ENCODE measurements at regions not wholly inside any gene's neighbourhood (a gene's known extent, or its start where the extent isn't known, plus 50 kb on each side); places are given as distances from the start of the nearest gene placed in this dataset.

DNA sequence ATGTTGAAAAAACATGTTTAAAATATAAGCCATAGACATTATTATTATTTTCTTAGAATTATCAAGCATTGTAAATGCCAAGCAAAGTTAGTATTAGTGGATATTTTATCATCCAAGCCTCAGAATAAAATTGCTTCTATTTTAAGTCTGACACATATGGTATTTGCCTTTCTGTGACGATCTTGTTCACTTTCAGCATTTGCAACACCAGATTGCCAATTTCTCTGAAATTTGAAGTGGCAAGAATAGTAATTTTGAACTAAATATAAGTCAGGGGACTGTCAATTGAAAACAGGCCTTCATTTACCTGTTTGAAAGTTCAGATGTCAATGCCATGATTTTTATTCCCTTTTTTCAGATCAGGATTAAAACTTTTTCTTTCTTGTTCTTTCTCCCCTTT lies 1233.6 kb upstream of the CDH18 start:
- Histone ChIP-seq H3K4me3 (no peak overlapping the region), H3K36me3 (no peaks in the 10 kb centered on the region), H3K9me3 (no peaks in the 10 kb centered on the region), H3K4me1 (no peaks in the 10 kb centered on the region), H3K27ac (no peak overlapping the region), H3K27me3 (no peaks in the 10 kb centered on the region)
- intact Hi-C loops (cut with DNase I) = no loop called here
- no peak for TF ChIP-seq POLR2AphosphoS5 (IDR thresholded peaks at IDR 0.05)
- no peak for TF ChIP-seq POLR2A (IDR thresholded peaks at IDR 0.05)
- TF ChIP-seq, protein P1, sequence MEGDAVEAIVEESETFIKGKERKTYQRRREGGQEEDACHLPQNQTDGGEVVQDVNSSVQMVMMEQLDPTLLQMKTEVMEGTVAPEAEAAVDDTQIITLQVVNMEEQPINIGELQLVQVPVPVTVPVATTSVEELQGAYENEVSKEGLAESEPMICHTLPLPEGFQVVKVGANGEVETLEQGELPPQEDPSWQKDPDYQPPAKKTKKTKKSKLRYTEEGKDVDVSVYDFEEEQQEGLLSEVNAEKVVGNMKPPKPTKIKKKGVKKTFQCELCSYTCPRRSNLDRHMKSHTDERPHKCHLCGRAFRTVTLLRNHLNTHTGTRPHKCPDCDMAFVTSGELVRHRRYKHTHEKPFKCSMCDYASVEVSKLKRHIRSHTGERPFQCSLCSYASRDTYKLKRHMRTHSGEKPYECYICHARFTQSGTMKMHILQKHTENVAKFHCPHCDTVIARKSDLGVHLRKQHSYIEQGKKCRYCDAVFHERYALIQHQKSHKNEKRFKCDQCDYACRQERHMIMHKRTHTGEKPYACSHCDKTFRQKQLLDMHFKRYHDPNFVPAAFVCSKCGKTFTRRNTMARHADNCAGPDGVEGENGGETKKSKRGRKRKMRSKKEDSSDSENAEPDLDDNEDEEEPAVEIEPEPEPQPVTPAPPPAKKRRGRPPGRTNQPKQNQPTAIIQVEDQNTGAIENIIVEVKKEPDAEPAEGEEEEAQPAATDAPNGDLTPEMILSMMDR (IDR thresholded peaks at IDR 0.05) = no peak
- no peak for TF ChIP-seq EP300 (IDR thresholded peaks at IDR 0.05)
- 87 to 90% methylated on average over 1 of the region's 1 CpG for WGBS, 2 donors
- no peak for DNase-seq

GRCh38 chr5:21219966-21220365 lies 1232.0 kb upstream of the CDH18 start:
- intact Hi-C loops (cut with DNase I) = no loop called here
- no peaks in the 10 kb centered on the region for H3K36me3 ChIP-seq
- WGBS, 2 donors = 68 to 71% methylated on average over 2 of the region's 2 CpGs
- DNase-seq = no peak
- H3K27me3 ChIP-seq = no peaks in the 10 kb centered on the region
- H3K4me1 ChIP-seq = no peaks in the 10 kb centered on the region
- TF ChIP-seq POLR2AphosphoS5 (IDR thresholded peaks at IDR 0.05) = no peak
- TF ChIP-seq, protein P1 (IDR thresholded peaks at IDR 0.05) = no peak
- TF ChIP-seq EP300 (IDR thresholded peaks at IDR 0.05) = no peak
- H3K4me3 ChIP-seq = no peak overlapping the region
- no peak overlapping the region for H3K27ac ChIP-seq
- no peaks in the 10 kb centered on the region for H3K9me3 ChIP-seq

GRCh38 chr5:21219251-21219650 lies 1231.3 kb upstream of the CDH18 start:
- H3K27me3 ChIP-seq = no peaks in the 10 kb centered on the region
- no peaks in the 10 kb centered on the region for H3K36me3 ChIP-seq
- intact Hi-C loops (cut with DNase I) = no loop called here
- no peak overlapping the region for H3K27ac ChIP-seq
- H3K4me3 ChIP-seq = no peak overlapping the region
- H3K4me1 ChIP-seq = no peaks in the 10 kb centered on the region
- DNase-seq = no peak
- no peaks in the 10 kb centered on the region for H3K9me3 ChIP-seq
- WGBS, 2 donors = 90 to 95% methylated on average over 1 of the region's 1 CpG
- TF ChIP-seq, protein P1 (IDR thresholded peaks at IDR 0.05) = no peak
- TF ChIP-seq POLR2A (IDR thresholded peaks at IDR 0.05) = no peak
- TF ChIP-seq POLR2AphosphoS5 (IDR thresholded peaks at IDR 0.05) = no peak
- no peak for TF ChIP-seq EP300 (IDR thresholded peaks at IDR 0.05)

GRCh38 chr5:21212026-21212425 lies 1224.0 kb upstream of the CDH18 start:
- Histone ChIP-seq H3K27ac (no peak overlapping the region), H3K4me3 (no peak overlapping the region), H3K4me1 (no peaks in the 10 kb centered on the region), H3K36me3 (no peaks in the 10 kb centered on the region), H3K27me3 (no peaks in the 10 kb centered on the region), H3K9me3 (no peaks in the 10 kb centered on the region)
- intact Hi-C loops (cut with DNase I) = no loop called here
- WGBS, 2 donors = 81 to 82% methylated on average over 1 of the region's 1 CpG
- no peak for TF ChIP-seq POLR2A (IDR thresholded peaks at IDR 0.05)
- TF ChIP-seq EP300 (IDR thresholded peaks at IDR 0.05) = no peak
- TF ChIP-seq, protein P1 (IDR thresholded peaks at IDR 0.05) = no peak
- no peak for TF ChIP-seq POLR2AphosphoS5 (IDR thresholded peaks at IDR 0.05)
- DNase-seq = no peak

DNA sequence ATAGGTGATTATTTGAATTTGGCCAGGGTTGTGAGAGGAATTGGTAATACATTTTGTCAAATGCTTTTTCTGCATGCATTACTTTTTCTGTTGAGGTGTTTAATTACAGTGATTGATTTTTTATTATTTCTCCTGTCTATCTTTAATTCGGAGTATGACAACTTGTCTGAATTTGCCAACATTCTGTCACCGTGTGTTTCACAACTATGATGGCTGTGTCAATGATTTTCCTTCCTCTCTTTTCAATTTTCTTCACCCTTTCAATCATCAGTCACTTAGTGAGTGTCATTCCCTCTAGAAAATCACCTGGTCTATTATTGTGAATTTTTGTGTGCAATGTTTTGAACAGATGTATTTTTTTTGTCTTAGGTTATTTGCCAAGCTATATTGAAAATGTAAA lies 1221.4 kb upstream of the CDH18 start:
- no peak overlapping the region for H3K27ac ChIP-seq
- no peaks in the 10 kb centered on the region for H3K4me1 ChIP-seq
- no peaks in the 10 kb centered on the region for H3K36me3 ChIP-seq
- intact Hi-C loops (cut with DNase I) = no loop called here
- WGBS, 2 donors = 86 to 90% methylated on average over 2 of the region's 2 CpGs
- H3K4me3 ChIP-seq = no peak overlapping the region
- H3K27me3 ChIP-seq = no peaks in the 10 kb centered on the region
- no peaks in the 10 kb centered on the region for H3K9me3 ChIP-seq
- TF ChIP-seq, protein P1 (IDR thresholded peaks at IDR 0.05) = no peak
- TF ChIP-seq POLR2A (IDR thresholded peaks at IDR 0.05) = no peak
- no peak for TF ChIP-seq POLR2AphosphoS5 (IDR thresholded peaks at IDR 0.05)
- TF ChIP-seq EP300 (IDR thresholded peaks at IDR 0.05) = no peak
- no peak for DNase-seq
